ENCODE measurements at regions not wholly inside any gene's neighbourhood (a gene's known extent, or its start where the extent isn't known, plus 50 kb on each side); places are given as distances from the start of the nearest gene placed in this dataset.

DNA sequence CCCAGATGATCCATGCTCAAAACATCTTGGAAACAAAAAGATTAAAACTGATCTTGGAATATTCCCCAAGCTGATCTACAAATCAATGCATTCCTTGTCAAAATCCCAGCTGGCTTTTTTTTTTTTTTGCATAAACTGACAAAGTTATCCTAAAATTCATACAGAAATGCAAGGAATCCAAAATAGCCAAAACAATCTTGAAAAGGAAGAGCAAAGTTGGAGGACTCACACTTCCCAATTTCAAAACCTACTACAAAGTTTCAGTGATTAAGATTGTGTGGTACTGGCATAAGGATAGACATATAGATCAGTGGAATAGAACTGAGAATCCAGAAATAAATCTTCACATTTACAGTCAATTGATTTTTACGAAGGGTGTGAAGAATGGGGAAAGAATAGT lies 306.8 kb upstream of the MGAT5 start:
- TF ChIP-seq SNAI2 (CRISPR knock-in tag; IDR thresholded peaks at IDR 0.05) (no peak), PATZ1 (CRISPR knock-in tag; IDR thresholded peaks at IDR 0.05; ENCODE audit: borderline replicate concordance) (no peak), ZFP30 (CRISPR knock-in tag; IDR thresholded peaks at IDR 0.05) (no peak), ZNF8 (CRISPR knock-in tag; IDR thresholded peaks at IDR 0.05) (no peak)

All from SK-N-SH treated with all-trans-retinoic acid at 6 μM for 48 hours (cell line).